ENCODE measurements at regions not wholly inside any gene's neighbourhood (a gene's known extent, or its start where the extent isn't known, plus 50 kb on each side); places are given as distances from the start of the nearest gene placed in this dataset.

- DNase-seq (ENCODE audit: low spot score in 2 of 2): no peak
- no peak overlapping the region for H3K4me3 ChIP-seq (ENCODE audit: low read depth, poor library complexity, severe bottlenecking)
- intact Hi-C loops (cut with DNase I; ENCODE audit: low total_unique reads): no loop called here
- WGBS, 2 donors: 94 to 96% methylated on average over 8 of the region's 8 CpGs
- TF ChIP-seq CTCF (IDR thresholded peaks at IDR 0.05) (no peak), POLR2A (IDR thresholded peaks at IDR 0.05) (no peak)
Observed at GRCh38 chr14:101435546-101435945, 125.7 kb upstream of the DIO3 start.

DNA sequence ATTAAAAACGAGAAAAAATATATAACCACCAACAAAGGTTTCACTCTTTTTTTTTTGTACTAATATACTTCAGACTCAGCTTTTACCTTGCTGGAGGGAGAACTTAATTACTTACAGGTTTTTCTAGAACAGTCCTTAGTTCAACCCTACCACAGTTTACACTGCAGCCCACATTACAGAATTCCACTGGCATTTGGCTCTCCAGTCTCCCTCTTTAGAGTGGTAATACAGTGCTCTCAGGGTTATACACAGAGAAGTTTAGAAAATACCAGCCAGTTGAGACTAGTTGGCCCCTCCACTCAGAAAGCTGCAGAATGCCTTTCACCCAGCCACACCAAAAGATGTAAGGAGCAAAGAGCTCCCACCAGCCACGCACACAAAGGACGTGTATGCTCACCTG lies 122.3 kb upstream of the DIO3 start:
- WGBS, 2 donors: 69 to 74% methylated on average over 3 of the region's 3 CpGs
- H3K4me3 ChIP-seq (ENCODE audit: low read depth, poor library complexity, severe bottlenecking): no peak overlapping the region
- intact Hi-C loops (cut with DNase I; ENCODE audit: low total_unique reads): no loop called here
- no peak for DNase-seq (ENCODE audit: low spot score in 2 of 2)
- no peak for TF ChIP-seq POLR2A (IDR thresholded peaks at IDR 0.05)

DNA sequence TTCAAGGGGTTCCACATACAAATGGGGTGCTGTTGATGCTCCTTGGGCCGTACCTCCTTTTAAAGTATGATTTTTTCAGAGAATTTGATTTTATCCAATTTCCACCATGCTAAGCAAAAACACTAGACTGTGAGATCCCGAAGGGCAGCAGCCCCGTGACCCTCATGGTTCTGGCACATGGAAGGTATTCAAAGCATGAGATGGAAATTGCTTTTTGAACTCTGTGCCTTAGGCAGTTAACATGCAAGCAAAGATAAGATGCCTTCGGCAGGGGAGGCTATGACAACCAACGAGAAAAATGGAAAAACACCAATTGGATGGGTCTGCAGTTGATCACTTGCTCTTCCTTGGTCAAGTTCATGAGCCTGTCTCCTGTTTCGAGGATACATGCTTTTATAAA lies 120.8 kb upstream of the DIO3 start:
- WGBS, 2 donors: 66 to 71% methylated on average over 6 of the region's 6 CpGs
- no peak for DNase-seq (ENCODE audit: low spot score in 2 of 2)
- no peak overlapping the region for H3K4me3 ChIP-seq (ENCODE audit: low read depth, poor library complexity, severe bottlenecking)
- TF ChIP-seq CTCF (IDR thresholded peaks at IDR 0.05) (no peak), POLR2A (IDR thresholded peaks at IDR 0.05) (no peak)
- intact Hi-C loops (cut with DNase I; ENCODE audit: low total_unique reads): no loop called here

- intact Hi-C loops (cut with DNase I; ENCODE audit: low total_unique reads): no loop called here
- no peak for DNase-seq (ENCODE audit: low spot score in 2 of 2)
- 93 to 95% methylated on average over 16 of the region's 16 CpGs for WGBS, 2 donors
- H3K4me3 ChIP-seq (ENCODE audit: low read depth, poor library complexity, severe bottlenecking): no peak overlapping the region
- no peak for TF ChIP-seq CTCF (IDR thresholded peaks at IDR 0.05)
- no peak for TF ChIP-seq POLR2A (IDR thresholded peaks at IDR 0.05)
Observed at GRCh38 chr14:101441710-101442109, 119.6 kb upstream of the DIO3 start.

- DNase-seq (ENCODE audit: low spot score in 2 of 2): no peak
- TF ChIP-seq CTCF (IDR thresholded peaks at IDR 0.05): no peak
- TF ChIP-seq POLR2A (IDR thresholded peaks at IDR 0.05): no peak
- H3K4me3 ChIP-seq (ENCODE audit: low read depth, poor library complexity, severe bottlenecking): no peak overlapping the region
- 79 to 83% methylated on average over 21 of the region's 21 CpGs for WGBS, 2 donors
- intact Hi-C loops (cut with DNase I; ENCODE audit: low total_unique reads): no loop called here
Observed at GRCh38 chr14:101442451-101442850, 118.8 kb upstream of the DIO3 start.

GRCh38 chr14:101444116-101444515 lies 117.2 kb upstream of the DIO3 start:
- TF ChIP-seq POLR2A (IDR thresholded peaks at IDR 0.05): no peak
- no peak for TF ChIP-seq CTCF (IDR thresholded peaks at IDR 0.05)
- peak in 1 of 2 donors; percentile 45 for DNase-seq (ENCODE audit: low spot score in 2 of 2)
- H3K4me3 ChIP-seq (ENCODE audit: low read depth, poor library complexity, severe bottlenecking): no peak overlapping the region
- WGBS, 2 donors: 25 to 36% methylated on average over 7 of the region's 7 CpGs
- intact Hi-C loops (cut with DNase I; ENCODE audit: low total_unique reads): no loop called here
